Neural crest cell (in vitro differentiated cells): ENCODE measurements at regions not wholly inside any gene's neighbourhood (a gene's known extent, or its start where the extent isn't known, plus 50 kb on each side); places are given as distances from the start of the nearest gene placed in this dataset.

Experiments used
- DNase-seq: peaks from one replicate; pipeline ENCODE4 v3.0.0; 2021; ENCODE audit warnings: low read depth, mixed read lengths, low spot score
- H3K27ac Mint-ChIP-seq: one replicate; pipeline ENCODE4 v1.8.0; 2021; ENCODE audit warnings: mild to moderate bottlenecking, mixed read lengths; ENCODE audit not compliant: unreplicated experiment
- H3K27me3 Mint-ChIP-seq: 2 replicates; pipeline ENCODE4 v1.8.0; 2021; ENCODE audit warnings: low read depth, mild to moderate bottlenecking, mixed read lengths
- H3K36me3 Mint-ChIP-seq: 2 replicates; pipeline ENCODE4 v1.8.0; 2021; ENCODE audit warnings: low read depth, mild to moderate bottlenecking, mixed read lengths
- H3K4me1 Mint-ChIP-seq: 2 replicates; pipeline ENCODE4 v1.8.0; 2021; ENCODE audit warnings: mixed read lengths
- H3K4me3 Mint-ChIP-seq: one replicate; pipeline ENCODE4 v1.8.0; 2021; ENCODE audit warnings: mild to moderate bottlenecking, mixed read lengths
- H3K9me3 Mint-ChIP-seq: 2 replicates; pipeline ENCODE4 v1.8.0; 2021; ENCODE audit warnings: mixed read lengths
- TF ChIP-seq, protein P1 (sequence below): fragments of 200-600 bp; sonication (generic); conservative IDR thresholded peaks from 2 replicates; pipeline ENCODE4 v1.5.0; 2021; ENCODE audit warnings: antibody characterized with exemption, mild to moderate bottlenecking

DNA sequence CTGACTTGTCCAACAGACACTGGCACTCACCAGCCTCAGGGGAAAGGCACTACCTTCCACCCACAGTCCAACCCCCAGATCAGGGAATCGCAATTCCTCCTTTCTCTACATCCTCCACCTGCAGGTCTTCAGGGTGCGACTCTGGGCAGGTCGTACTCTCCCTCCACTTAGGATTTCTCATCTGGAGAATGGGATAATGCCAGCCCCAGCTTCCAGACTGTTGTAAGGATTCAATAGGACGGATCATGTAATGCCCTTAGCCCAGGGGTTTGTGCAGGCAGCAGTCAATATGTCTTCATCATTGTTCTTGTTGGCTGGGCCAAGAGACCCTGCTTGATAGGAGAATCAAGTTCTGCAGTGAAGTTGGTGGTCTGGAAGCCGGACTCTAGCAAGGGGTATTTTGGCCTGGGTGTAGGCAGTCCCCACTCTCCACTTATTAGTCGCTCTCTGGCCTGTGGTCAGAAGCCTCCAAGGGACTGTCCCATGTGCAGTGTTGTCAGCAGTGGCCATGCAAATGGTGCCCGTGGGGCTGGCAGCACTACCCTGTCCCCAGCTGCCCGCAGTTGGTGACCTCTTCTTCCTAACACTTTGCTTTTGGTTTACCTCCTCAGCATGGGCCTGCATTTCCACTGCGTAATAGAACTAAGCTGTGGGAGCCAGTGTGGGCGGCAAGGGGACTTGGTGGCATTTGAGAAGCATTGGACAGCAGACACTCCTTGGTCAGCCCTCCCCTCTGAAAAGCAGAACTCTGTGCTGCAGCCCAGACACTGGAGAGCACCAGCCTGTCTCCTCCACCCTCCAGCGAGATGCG, 172.4 kb upstream of the HS6ST1 start:
- Mint-ChIP-seq H3K36me3 (no peaks in the 10 kb centered on the region), H3K27ac (no peak overlapping the region), H3K4me3 (no peak overlapping the region), H3K4me1 (no peaks in the 10 kb centered on the region), H3K9me3 (no peaks in the 10 kb centered on the region), H3K27me3 (no peaks in the 10 kb centered on the region)
- TF ChIP-seq, protein P1, sequence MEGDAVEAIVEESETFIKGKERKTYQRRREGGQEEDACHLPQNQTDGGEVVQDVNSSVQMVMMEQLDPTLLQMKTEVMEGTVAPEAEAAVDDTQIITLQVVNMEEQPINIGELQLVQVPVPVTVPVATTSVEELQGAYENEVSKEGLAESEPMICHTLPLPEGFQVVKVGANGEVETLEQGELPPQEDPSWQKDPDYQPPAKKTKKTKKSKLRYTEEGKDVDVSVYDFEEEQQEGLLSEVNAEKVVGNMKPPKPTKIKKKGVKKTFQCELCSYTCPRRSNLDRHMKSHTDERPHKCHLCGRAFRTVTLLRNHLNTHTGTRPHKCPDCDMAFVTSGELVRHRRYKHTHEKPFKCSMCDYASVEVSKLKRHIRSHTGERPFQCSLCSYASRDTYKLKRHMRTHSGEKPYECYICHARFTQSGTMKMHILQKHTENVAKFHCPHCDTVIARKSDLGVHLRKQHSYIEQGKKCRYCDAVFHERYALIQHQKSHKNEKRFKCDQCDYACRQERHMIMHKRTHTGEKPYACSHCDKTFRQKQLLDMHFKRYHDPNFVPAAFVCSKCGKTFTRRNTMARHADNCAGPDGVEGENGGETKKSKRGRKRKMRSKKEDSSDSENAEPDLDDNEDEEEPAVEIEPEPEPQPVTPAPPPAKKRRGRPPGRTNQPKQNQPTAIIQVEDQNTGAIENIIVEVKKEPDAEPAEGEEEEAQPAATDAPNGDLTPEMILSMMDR: no peak
- no peak for DNase-seq

DNA sequence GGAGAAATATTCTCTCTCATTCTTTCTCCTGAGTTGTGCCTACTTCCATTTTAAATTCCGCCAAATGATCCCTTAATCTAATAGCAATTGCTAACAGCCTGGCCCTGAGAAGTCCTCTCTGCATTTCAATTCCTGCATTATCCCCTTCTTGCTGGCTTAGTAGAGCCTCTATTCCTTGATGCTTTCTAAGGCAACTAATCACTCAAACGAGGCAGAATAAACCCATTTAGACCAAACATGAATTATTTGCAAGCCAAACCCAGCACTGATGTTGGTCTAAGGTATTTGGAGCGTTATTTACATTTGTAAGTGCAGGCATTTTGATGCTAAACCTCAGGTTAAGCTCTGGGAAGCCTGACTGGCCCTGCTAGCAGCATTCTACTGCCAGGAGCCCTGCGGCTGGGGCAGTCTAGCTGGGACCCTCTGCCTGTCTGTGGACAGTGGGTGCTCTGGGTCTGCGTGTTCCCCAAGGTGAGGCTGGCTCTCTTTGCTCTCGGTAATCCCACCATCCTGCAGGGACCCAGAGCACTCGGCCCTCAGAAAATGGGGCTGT, 173.1 kb upstream of the HS6ST1 start:
- TF ChIP-seq, protein P1: no peak
- Mint-ChIP-seq H3K27ac (no peak overlapping the region), H3K4me1 (no peaks in the 10 kb centered on the region), H3K36me3 (no peaks in the 10 kb centered on the region), H3K9me3 (no peaks in the 10 kb centered on the region), H3K27me3 (no peaks in the 10 kb centered on the region), H3K4me3 (no peak overlapping the region)
- DNase-seq: no peak

DNA sequence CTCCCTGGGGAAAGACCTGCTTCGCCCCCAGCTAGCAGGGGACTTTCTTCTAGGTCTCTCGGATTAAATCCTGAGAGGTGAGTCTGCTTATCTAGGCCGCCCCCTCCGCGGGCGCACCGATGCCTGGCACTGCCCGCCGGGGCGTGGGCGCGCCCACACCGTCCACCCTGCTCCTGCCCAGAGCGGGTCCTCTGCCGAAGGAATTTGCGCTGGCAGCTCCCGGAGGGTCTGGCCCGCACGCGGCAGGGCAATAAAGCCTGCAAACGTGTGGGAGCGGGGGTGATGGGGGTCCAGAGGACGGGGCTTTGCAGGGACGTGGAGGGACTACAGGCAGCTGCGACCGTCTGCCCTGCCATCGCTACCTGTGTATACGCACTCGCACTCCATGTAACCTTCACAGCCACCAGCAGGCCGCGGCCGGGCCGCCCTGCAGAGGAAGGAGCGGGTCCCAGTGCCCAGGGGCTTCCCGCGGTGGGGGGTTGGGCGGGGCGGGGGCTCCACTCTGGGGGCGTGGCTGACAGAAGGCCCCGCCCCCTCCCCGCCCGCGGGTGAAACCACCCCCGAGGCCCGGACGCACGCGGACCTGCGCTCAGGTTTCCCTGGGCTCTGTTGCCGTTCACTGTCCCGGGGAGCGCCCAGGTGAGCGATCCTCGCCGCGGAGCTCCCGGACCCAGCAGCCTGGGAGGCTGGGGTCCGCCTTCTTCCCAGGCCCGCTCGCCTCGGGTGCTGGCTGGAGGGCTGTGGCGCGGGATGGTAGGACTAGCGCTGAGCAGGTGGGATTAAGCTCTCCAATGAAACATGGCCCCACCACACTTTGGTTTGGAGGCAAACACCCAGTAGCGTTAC, 174.5 kb upstream of the HS6ST1 start:
- no peak overlapping the region for H3K4me3 Mint-ChIP-seq
- H3K4me1 Mint-ChIP-seq: no peaks in the 10 kb centered on the region
- TF ChIP-seq, protein P1: no peak
- H3K27ac Mint-ChIP-seq: no peak overlapping the region
- H3K9me3 Mint-ChIP-seq: no peaks in the 10 kb centered on the region
- no peaks in the 10 kb centered on the region for H3K36me3 Mint-ChIP-seq
- H3K27me3 Mint-ChIP-seq: no peaks in the 10 kb centered on the region
- no peak for DNase-seq

DNA sequence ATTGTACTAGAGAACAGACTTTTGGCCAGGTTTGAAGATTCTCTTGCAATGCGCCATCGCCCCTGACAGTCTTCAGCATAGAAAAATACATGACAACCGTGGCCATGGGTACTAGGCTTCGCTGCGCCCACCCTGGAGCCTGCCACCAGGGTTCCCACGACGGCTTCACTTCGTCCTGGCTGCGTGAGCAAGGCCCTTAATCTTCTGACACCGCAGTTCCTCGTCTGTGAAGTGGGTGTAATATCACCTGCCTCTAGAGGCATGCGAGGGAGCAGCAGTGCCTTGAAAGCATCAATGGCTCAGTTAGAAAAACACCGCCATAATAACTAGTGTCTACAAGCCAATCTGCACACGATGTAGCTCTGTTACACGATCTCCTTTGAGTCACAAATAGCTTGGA, 175.2 kb upstream of the HS6ST1 start:
- TF ChIP-seq, protein P1: no peak
- H3K4me1 Mint-ChIP-seq: no peaks in the 10 kb centered on the region
- no peaks in the 10 kb centered on the region for H3K9me3 Mint-ChIP-seq
- no peak overlapping the region for H3K4me3 Mint-ChIP-seq
- H3K27me3 Mint-ChIP-seq: no peaks in the 10 kb centered on the region
- no peak for DNase-seq
- no peak overlapping the region for H3K27ac Mint-ChIP-seq
- no peaks in the 10 kb centered on the region for H3K36me3 Mint-ChIP-seq

DNA sequence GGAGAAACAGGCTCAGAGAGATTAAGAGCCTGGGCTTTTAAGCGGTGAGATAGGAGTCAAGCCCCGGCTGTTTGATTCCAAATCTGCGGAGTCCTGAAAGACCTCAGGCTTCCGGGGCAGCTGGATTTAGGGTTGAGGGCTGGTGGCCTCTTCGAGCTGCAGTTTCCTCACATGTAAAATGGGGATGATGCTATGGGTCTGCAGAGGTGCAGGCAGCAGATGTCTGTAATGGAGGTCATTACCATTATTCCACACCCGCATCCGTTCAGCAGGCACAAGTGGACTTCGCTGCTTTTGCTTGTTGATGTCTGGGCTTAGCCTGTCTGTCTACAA, 175.6 kb upstream of the HS6ST1 start:
- Mint-ChIP-seq H3K4me3 (no peak overlapping the region), H3K27me3 (no peaks in the 10 kb centered on the region), H3K9me3 (no peaks in the 10 kb centered on the region), H3K36me3 (no peaks in the 10 kb centered on the region), H3K27ac (no peak overlapping the region), H3K4me1 (no peaks in the 10 kb centered on the region)
- DNase-seq: no peak
- TF ChIP-seq, protein P1: no peak
